HCT116 (cell line): ENCODE measurements at regions not wholly inside any gene's neighbourhood (a gene's known extent, or its start where the extent isn't known, plus 50 kb on each side); places are given as distances from the start of the nearest gene placed in this dataset.

Experiments used
- ATAC-seq: fragments of 200-7000 bp; cut with Tn5 transposase; 2 replicates; pipeline ENCODE4 v1.9.1; 2020; ENCODE audit warnings: mild to moderate bottlenecking, moderate library complexity
- BruUV-seq: library from RNA; stranded (reverse); fragments of 400-500 nt; replicated peaks from 2 replicates; lab custom pipeline; 2021; lab: Mats Ljungman, UMichigan
- CTCF ChIA-PET: fragments of 300-600 bp; sonication (Branson Sonifier 250); formaldehyde crosslinking; loops from one replicate; lab custom pipeline; 2021; ENCODE audit warnings: antibody characterized with exemption; lab: Charles Lee
- POLR2A ChIA-PET: fragments of 300-600, 350-600 bp; sonication (Branson Sonifier 250); formaldehyde crosslinking; loops from one replicate; lab custom pipeline; 2021; ENCODE audit warnings: antibody characterized with exemption; lab: Charles Lee
- RAD21 ChIA-PET, 2 experiments: fragments of 300-600 bp; sonication (Branson Sonifier 250); formaldehyde crosslinking; loops; one replicate each; lab custom pipeline; 2023; ENCODE audit warnings: low total read pairs in 2 of 2; ENCODE audit not compliant: uncharacterized antibody in 2 of 2, unreplicated experiment in 2 of 2, low non-redundant PET in 1 of 2; lab: Charles Lee
- DNase-seq: peaks from one replicate; pipeline ENCODE4 v3.0.0-alpha.2; 2010; ENCODE audit warnings: low read depth, low spot score
- H2AFZ ChIP-seq: fragments of 200-600 bp; shearing (Covaris generic), sonication (generic); 2 replicates; pipeline ENCODE4 v1.6.1; 2017; ENCODE audit warnings: low read depth, mixed run types, mixed read lengths, antibody characterized with exemption, low read length; ENCODE audit not compliant: poor library complexity, severe bottlenecking
- H3K27ac ChIP-seq: 2 replicates; pipeline ENCODE4 v1.5.1; 2012; ENCODE audit warnings: low read depth, low read length
- H3K27me3 ChIP-seq: fragments of 200-600 bp; sonication (generic); 2 replicates; pipeline ENCODE4 v1.6.1; 2016; ENCODE audit warnings: mixed run types, low read length, mixed read lengths; ENCODE audit not compliant: insufficient read depth
- H3K36me3 ChIP-seq, 2 experiments: fragments of 200-500 bp in 1 of 2; fragments of 200-600 bp in 1 of 2; sonication (Bioruptor generic) in 1 of 2; sonication (generic) in 1 of 2; 2 replicates each; pipeline versions ENCODE4 v1.5.1 to v1.6.1; 2014 to 2016; ENCODE audit warnings: low read length in 2 of 2, inconsistent platforms in 1 of 2, mixed read lengths in 1 of 2, mixed run types in 1 of 2; ENCODE audit not compliant: insufficient read depth in 2 of 2, control insufficient read depth in 1 of 2
- H3K4me1 ChIP-seq, 2 experiments: fragments of 200-600 bp in 1 of 2; sonication (generic) in 1 of 2; 2 replicates each; pipeline versions ENCODE4 v1.5.1 to v1.6.1; 2012 to 2017; ENCODE audit warnings: low read length in 2 of 2, inconsistent platforms in 1 of 2, mild to moderate bottlenecking in 1 of 2, mixed read lengths in 1 of 2, mixed run types in 1 of 2, moderate library complexity in 1 of 2; ENCODE audit not compliant: insufficient read depth in 2 of 2, control insufficient read depth in 1 of 2
- H3K4me2 ChIP-seq: fragments of 200-600 bp; sonication (generic); 2 replicates; pipeline ENCODE4 v1.6.1; 2017; ENCODE audit warnings: mixed run types, low read length, mixed read lengths
- H3K4me3 ChIP-seq, 2 experiments: fragments of 200-600 bp in 1 of 2; sonication (generic) in 1 of 2; replicated peaks in 1 of 2; 2 replicates each; pipeline ENCODE4 v1.5.1; 2011 to 2016; ENCODE audit warnings: low read length in 2 of 2, control low read depth in 1 of 2, low read depth in 1 of 2, mild to moderate bottlenecking in 1 of 2, mixed read lengths in 1 of 2, mixed run types in 1 of 2
- H3K79me2 ChIP-seq: fragments of 200-600 bp; sonication (generic); 2 replicates; pipeline ENCODE4 v1.6.1; 2017; ENCODE audit warnings: mild to moderate bottlenecking, mixed run types, low read length, moderate library complexity, mixed read lengths; ENCODE audit not compliant: insufficient read depth
- H3K9ac ChIP-seq: fragments of 200-600 bp; sonication (generic); 2 replicates; pipeline ENCODE4 v1.6.1; 2016; ENCODE audit warnings: low read length, mixed read lengths
- H3K9me2 ChIP-seq: fragments of 200-600 bp; sonication (generic), shearing (Covaris generic); 2 replicates; pipeline ENCODE4 v1.6.1; 2017; ENCODE audit warnings: mixed run types, mild to moderate bottlenecking, moderate library complexity; ENCODE audit not compliant: insufficient read depth
- H3K9me3 ChIP-seq, 2 experiments: fragments of 200-500 bp in 1 of 2; fragments of 200-600 bp in 1 of 2; sonication (Bioruptor generic) in 1 of 2; sonication (generic) in 1 of 2; 2 replicates each; pipeline ENCODE4 v1.6.1; 2014 to 2017; ENCODE audit warnings: low read length in 2 of 2, mixed read lengths in 2 of 2, inconsistent platforms in 1 of 2, low read depth in 1 of 2, mild to moderate bottlenecking in 1 of 2, mixed run types in 1 of 2, moderate library complexity in 1 of 2; ENCODE audit not compliant: control insufficient read depth in 1 of 2, insufficient read depth in 1 of 2
- H4K20me1 ChIP-seq: fragments of 200-600 bp; sonication (generic), shearing (Covaris generic); 2 replicates; pipeline ENCODE4 v1.6.1; 2017; ENCODE audit warnings: mixed run types, mild to moderate bottlenecking, moderate library complexity; ENCODE audit not compliant: insufficient read depth
- CBX3 ChIP-seq: IDR thresholded peaks from 2 replicates; pipeline ENCODE4 v1.6.1; 2012; ENCODE audit warnings: low read depth
- ELF1 ChIP-seq: IDR thresholded peaks from 2 replicates; pipeline ENCODE4 v1.6.1; 2012; ENCODE audit warnings: low read depth, borderline replicate concordance
- EZH2 ChIP-seq: fragments of 200-600 bp; sonication (generic); IDR thresholded peaks from 2 replicates; pipeline ENCODE4 v1.6.1; 2017; ENCODE audit warnings: antibody characterized with exemption, mixed run types
- EZH2phosphoT487 ChIP-seq: fragments of 200-600 bp; IDR thresholded peaks from 2 replicates; pipeline ENCODE4 v1.6.1; 2018; ENCODE audit warnings: antibody characterized with exemption, borderline replicate concordance
- FOSL1 ChIP-seq: IDR thresholded peaks from 2 replicates; pipeline ENCODE4 v1.6.1; 2012; ENCODE audit warnings: low read depth
- MAX ChIP-seq: IDR thresholded peaks from 2 replicates; pipeline ENCODE4 v1.6.1; 2012
- POLR2A ChIP-seq: IDR thresholded peaks from 2 replicates; pipeline ENCODE4 v1.7.0; 2011; ENCODE audit warnings: borderline replicate concordance; ENCODE audit not compliant: insufficient read depth, insufficient read length; ENCODE audit errors: extremely low read depth
- POLR2AphosphoS5 ChIP-seq: IDR thresholded peaks from 2 replicates; pipeline ENCODE4 v1.6.1; 2011; ENCODE audit warnings: mild to moderate bottlenecking, low read depth, low read length, moderate library complexity
- RAD21 ChIP-seq: IDR thresholded peaks from 2 replicates; pipeline ENCODE4 v1.6.1; 2012; ENCODE audit warnings: low read depth, mild to moderate bottlenecking
- SP1 ChIP-seq: IDR thresholded peaks from 2 replicates; pipeline ENCODE4 v1.6.1; 2012; ENCODE audit warnings: low read depth
- SRF ChIP-seq: IDR thresholded peaks from 2 replicates; pipeline ENCODE4 v1.6.1; 2012; ENCODE audit warnings: low read depth
- TCF7L2 ChIP-seq: IDR thresholded peaks from 2 replicates; pipeline ENCODE4 v1.7.0; 2011; ENCODE audit warnings: borderline replicate concordance, inconsistent platforms; ENCODE audit not compliant: insufficient read depth, insufficient read length; ENCODE audit errors: extremely low read depth
- YY1 ChIP-seq: IDR thresholded peaks from 2 replicates; pipeline ENCODE4 v1.6.1; 2011; ENCODE audit warnings: low read length, low read depth, moderate library complexity, mild to moderate bottlenecking; ENCODE audit not compliant: insufficient replicate concordance; ENCODE audit errors: extremely low read depth
- intact Hi-C: fragments of 100-400 bp; cut with micrococcal nuclease; formaldehyde crosslinking; loops from 2 replicates; pipeline ENCODE4 v1.10.0; 2022
- TF ChIP-seq, protein P1 (sequence below): IDR thresholded peaks from 2 replicates; pipeline ENCODE4 v1.6.1; 2012
- TF ChIP-seq, protein P2 (sequence below), 3 experiments: fragments of 200-600 bp in 1 of 3; sonication (generic) in 1 of 3; IDR thresholded peaks in 2 of 3; conservative IDR thresholded peaks in 1 of 3; 2 replicates each; pipeline ENCODE4 v1.5.1; 2012 to 2017; ENCODE audit warnings: low read depth in 2 of 3, low read length in 2 of 3, antibody characterized with exemption in 1 of 3, borderline replicate concordance in 1 of 3, control low read depth in 1 of 3, mild to moderate bottlenecking in 1 of 3, mixed read lengths in 1 of 3, mixed run types in 1 of 3, moderate library complexity in 1 of 3; ENCODE audit not compliant: insufficient read depth in 1 of 3
- TF ChIP-seq, protein P3 (sequence below): IDR thresholded peaks from 2 replicates; pipeline ENCODE4 v1.6.1; 2012; ENCODE audit warnings: low read depth

- Histone ChIP-seq H3K4me1 (no peaks in the 10 kb centered on the region), H3K27me3 (no peaks in the 10 kb centered on the region), H3K9me2 (no peaks in the 10 kb centered on the region), H3K27ac (no peak overlapping the region), H3K9me3 (no peaks in the 10 kb centered on the region), H3K9ac (no peak overlapping the region), H3K4me2 (no peak overlapping the region), H4K20me1 (no peaks in the 10 kb centered on the region), H3K4me3 (no peak overlapping the region), H2AFZ (no peak overlapping the region), H3K79me2 (no peaks in the 10 kb centered on the region), H3K36me3 (no peaks in the 10 kb centered on the region)
- no peak for TF ChIP-seq SP1
- TF ChIP-seq EZH2 = no peak
- TF ChIP-seq EZH2phosphoT487 = no peak
- TF ChIP-seq CBX3 = no peak
- TF ChIP-seq RAD21 = no peak
- TF ChIP-seq, protein P1, sequence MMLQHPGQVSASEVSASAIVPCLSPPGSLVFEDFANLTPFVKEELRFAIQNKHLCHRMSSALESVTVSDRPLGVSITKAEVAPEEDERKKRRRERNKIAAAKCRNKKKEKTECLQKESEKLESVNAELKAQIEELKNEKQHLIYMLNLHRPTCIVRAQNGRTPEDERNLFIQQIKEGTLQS = no peak
- TF ChIP-seq POLR2A = no peak
- TF ChIP-seq FOSL1 = no peak
- no peak for TF ChIP-seq YY1
- TF ChIP-seq MAX = no peak
- no peak for TF ChIP-seq POLR2AphosphoS5
- no peak for TF ChIP-seq SRF
- TF ChIP-seq, protein P2, sequence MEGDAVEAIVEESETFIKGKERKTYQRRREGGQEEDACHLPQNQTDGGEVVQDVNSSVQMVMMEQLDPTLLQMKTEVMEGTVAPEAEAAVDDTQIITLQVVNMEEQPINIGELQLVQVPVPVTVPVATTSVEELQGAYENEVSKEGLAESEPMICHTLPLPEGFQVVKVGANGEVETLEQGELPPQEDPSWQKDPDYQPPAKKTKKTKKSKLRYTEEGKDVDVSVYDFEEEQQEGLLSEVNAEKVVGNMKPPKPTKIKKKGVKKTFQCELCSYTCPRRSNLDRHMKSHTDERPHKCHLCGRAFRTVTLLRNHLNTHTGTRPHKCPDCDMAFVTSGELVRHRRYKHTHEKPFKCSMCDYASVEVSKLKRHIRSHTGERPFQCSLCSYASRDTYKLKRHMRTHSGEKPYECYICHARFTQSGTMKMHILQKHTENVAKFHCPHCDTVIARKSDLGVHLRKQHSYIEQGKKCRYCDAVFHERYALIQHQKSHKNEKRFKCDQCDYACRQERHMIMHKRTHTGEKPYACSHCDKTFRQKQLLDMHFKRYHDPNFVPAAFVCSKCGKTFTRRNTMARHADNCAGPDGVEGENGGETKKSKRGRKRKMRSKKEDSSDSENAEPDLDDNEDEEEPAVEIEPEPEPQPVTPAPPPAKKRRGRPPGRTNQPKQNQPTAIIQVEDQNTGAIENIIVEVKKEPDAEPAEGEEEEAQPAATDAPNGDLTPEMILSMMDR (IDR thresholded peaks at IDR 0.05 in 2 of 3, conservative IDR thresholded peaks at IDR 0.05 in 1 of 3; ENCODE audit: borderline replicate concordance in 1 of 3, insufficient read depth in 1 of 3, low read depth in 2 of 3, low read length in 2 of 3) = no peak
- no peak for TF ChIP-seq TCF7L2
- no peak for TF ChIP-seq ELF1
- TF ChIP-seq, protein P3, sequence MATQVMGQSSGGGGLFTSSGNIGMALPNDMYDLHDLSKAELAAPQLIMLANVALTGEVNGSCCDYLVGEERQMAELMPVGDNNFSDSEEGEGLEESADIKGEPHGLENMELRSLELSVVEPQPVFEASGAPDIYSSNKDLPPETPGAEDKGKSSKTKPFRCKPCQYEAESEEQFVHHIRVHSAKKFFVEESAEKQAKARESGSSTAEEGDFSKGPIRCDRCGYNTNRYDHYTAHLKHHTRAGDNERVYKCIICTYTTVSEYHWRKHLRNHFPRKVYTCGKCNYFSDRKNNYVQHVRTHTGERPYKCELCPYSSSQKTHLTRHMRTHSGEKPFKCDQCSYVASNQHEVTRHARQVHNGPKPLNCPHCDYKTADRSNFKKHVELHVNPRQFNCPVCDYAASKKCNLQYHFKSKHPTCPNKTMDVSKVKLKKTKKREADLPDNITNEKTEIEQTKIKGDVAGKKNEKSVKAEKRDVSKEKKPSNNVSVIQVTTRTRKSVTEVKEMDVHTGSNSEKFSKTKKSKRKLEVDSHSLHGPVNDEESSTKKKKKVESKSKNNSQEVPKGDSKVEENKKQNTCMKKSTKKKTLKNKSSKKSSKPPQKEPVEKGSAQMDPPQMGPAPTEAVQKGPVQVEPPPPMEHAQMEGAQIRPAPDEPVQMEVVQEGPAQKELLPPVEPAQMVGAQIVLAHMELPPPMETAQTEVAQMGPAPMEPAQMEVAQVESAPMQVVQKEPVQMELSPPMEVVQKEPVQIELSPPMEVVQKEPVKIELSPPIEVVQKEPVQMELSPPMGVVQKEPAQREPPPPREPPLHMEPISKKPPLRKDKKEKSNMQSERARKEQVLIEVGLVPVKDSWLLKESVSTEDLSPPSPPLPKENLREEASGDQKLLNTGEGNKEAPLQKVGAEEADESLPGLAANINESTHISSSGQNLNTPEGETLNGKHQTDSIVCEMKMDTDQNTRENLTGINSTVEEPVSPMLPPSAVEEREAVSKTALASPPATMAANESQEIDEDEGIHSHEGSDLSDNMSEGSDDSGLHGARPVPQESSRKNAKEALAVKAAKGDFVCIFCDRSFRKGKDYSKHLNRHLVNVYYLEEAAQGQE = no peak
- DNase-seq (no peak), ATAC-seq (no peak)
- CTCF ChIA-PET = no interaction called here
- POLR2A ChIA-PET = no interaction called here
- intact Hi-C loops = no loop called here
- RAD21 ChIA-PET = no interaction called here
- no TSS peak for BruUV-seq
These were observed 122.9 kb upstream of the PLEKHA5 start for GRCh38 chr12:19006626-19007137.
